GM18499 (cell line): ENCODE measurements at regions not wholly inside any gene's neighbourhood (a gene's known extent, or its start where the extent isn't known, plus 50 kb on each side); places are given as distances from the start of the nearest gene placed in this dataset.
"Not testable (repeated sequence)": the region's sequence is repeated elsewhere in the genome, so short reads cannot be mapped to it uniquely, and the experiment has no call there.

Source experiments
- ATAC-seq: cut with Tn5 transposase; IDR thresholded peaks from one replicate; pipeline ENCODE4 v1.9.1; 2021; ENCODE audit warnings: moderate number of reproducible peaks; ENCODE audit not compliant: insufficient read depth, unreplicated experiment

DNA sequence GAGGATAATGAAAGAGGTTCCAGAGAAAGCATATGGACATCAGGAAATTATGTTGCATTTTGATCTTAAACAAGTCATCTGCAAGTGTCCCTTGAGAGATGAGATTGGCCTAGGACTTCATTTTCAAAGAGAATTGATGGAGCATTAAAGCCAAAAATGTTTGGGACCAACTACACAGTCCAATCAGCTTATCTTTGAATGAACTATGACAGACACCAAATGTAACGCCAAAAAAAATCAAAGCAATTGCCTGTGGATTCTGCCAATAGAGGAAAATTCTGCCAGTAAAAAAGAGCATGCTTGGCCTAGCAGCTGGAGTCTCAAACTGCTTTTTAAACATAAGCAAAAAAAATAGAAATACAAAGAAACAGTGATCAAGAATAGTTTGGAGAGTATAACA is 594.5 kb upstream of the CHAC2 start:
- ATAC-seq = no peak

DNA sequence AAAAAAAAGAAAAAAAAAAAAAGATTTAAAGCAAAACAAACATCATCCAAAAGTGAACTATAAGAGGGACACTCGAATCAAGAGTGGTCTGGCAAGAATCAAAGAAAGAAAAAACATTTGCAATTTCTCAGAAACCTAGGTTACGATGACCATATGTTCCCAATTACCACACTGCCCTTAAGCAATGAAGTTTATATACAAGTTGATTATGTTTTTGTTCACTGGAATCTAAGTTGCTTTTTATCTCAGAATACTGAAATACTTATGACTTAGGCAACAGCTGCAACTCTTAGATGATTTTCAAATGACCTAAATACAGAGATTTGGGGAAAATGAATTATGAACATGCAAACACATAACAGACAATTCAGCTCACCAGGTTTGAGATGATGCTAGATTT is 597.1 kb upstream of the CHAC2 start:
- no peak for ATAC-seq

DNA sequence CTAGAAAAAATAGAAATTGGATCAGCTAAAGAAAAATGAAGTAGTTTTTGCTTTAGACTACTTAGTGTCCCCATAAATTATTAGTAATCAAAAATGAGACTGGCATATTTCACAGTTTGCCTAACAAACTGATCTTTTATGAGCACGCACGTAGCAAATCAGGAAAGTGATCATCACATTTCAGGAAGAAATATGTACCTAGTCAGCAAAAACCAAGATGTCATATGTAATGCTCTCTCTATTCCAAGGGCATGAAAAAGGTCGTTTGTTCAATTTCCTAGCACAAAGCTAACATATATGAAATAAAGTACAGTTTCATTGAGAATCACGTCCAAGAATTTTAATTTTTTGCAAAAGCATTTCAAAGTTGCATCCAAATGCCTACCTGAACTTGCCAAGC is 600.4 kb upstream of the CHAC2 start:
- no peak for ATAC-seq

DNA sequence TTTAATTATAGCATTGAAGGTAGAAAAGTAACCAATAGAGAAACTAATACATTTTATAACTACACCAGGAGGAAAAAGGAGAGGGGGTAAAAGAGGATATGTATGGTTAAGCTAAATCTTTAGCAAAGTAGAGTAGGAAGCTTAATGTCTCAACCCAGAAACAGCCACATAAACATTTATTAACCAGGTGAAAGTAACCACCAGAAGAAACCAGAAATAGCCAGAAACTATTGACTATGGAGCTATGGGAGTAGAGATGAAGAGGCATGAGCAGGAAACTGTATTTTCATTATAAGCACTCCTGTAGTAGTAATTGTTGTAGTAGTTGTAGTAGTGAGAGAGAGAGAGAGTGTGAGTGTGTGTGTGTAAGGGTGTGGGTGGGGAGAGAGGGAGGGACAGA is 617.5 kb upstream of the CHAC2 start:
- no peak for ATAC-seq

DNA sequence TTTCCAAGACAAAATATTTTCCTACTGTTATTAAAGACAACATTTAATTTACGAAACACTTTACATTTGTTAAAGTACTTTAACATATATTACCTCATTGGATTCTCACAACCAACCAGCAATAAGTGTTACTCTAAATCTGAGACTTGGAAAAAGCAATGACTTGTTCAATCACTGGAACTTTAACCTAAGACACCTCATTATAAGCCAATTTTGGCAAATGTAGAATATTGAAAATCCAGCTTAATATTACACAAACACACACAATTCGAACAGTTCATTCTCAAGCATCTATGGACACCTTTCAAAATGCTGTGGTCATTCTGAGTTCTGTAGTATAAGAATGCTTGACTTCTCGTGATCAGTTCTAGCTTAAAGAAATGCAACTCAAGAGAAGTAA is 619.4 kb upstream of the CHAC2 start:
- no peak for ATAC-seq

DNA sequence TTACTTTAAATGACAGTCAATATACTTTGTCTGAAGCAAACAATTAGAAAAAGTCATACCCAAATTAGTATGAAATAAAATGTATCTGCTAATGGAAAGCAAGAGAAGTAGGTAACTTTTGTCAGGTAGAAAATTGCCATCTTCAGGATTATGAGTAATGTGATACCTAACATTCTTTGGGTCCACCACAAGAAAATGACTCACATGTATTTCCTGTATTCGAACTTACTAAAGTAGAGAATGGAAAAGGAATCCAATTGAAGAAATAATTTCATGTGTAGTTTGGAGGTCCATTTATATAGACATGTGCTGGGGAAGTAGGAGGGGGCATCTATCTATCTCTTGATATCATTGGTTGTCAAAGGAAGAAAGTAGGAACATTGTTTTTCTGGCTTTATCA is 636.2 kb upstream of the CHAC2 start:
- ATAC-seq = no peak

DNA sequence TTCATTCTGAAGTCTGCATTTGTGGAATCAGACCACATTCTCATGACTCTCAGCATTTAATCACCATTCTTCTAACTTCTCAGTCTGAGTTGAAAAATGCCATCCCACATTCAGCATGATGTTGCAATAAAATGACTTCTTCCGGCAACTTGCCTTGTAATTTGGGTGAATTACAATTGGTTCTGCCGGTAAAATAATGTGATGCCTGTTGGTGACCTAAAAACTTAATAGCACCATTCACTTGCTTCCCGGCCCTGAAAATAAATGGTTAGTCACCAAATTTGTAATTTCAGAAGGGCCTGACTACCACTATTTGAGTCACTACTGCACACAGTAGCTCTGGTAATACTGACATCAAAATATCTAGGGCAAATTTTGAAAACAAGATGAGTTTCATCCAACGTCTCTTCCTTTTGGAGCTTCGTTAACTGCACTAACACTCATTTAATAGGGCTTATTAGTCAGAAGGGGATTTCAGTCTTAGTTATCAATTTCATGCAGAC is 637.1 kb upstream of the CHAC2 start:
- no peak for ATAC-seq

DNA sequence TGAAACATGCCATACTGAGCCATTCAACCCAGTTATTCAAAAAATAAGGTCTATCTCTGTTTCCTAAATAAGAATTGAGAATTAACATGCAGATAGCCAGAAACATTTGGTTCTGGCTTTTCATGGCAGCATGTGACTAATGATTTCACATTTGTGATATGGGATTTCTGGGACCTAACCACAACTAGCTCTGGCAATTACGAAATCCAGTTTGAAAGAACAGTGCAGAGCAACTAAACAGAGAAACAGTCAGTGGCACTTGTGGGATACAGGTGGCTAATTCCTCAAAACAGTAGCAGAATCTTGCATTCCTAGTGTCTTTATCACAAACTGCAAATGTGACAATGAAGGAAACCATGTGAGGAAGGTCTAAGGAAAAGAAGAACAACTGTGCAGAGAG is 637.8 kb upstream of the CHAC2 start:
- ATAC-seq = no peak

DNA sequence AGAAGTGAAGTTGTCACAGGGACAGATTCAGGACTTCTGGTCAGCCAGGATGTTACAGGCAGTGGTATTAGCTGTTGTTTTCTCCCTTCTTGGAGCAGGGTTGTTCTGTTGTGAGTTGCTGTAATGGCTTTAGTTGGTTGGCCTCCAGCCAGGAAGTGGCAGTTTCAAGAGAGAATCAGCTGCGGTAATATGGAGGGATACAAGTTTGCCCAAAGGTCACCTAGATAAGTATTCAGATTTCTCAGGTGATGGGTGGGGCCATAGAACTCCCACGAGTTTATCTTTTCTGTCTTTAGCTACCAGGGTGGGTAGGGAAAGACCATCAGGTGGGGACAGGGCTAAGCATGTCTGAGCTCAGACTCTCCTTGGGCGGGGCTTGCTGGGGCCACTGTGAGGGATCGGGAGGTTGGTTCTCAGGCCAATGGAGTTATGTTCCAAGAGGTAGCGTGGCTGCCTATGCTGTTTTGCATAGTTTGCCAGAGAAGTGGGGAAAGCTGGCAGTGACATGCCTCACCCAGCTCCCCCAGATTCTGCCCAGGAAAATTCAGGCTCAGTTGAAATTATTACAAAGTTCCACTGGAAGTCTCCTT is 640.4 kb upstream of the CHAC2 start:
- no peak for ATAC-seq

DNA sequence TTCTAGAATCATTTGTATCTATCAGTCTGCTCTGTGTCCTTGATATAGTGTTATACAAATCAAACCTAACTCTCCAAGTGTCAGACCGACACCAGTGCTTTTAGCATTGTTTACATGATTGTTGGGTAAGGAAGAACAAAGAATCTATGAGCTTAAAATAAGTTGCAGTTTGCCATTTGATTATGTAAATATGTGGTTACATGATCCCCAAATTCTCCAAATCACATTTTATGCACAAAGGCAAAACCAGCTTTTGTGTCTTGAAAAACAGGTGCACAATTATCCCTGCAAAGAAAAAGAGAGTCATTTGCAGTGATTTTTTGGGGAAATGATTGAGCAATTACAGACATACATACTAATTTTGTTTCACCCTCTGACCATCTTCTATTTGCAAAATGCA is 652.6 kb upstream of the CHAC2 start:
- no peak for ATAC-seq

DNA sequence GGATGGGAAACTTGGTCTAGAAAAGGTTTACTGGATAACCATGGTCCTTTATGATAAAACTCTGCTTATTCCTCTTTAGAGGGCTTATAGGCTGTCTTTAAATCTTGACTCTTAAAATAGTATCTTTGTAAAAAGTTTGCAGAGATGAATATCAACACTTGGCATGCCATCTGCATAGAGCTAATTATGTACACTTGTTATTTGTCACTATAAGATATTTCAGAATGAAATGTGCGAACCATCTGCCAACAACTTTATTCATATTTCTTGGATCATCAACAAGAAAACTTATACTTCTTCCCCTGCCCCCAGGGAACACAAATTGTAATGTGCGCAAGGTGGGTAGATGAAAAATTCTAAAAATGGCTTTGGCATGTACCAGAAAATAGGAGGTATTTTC is 653.0 kb upstream of the CHAC2 start:
- no peak for ATAC-seq

DNA sequence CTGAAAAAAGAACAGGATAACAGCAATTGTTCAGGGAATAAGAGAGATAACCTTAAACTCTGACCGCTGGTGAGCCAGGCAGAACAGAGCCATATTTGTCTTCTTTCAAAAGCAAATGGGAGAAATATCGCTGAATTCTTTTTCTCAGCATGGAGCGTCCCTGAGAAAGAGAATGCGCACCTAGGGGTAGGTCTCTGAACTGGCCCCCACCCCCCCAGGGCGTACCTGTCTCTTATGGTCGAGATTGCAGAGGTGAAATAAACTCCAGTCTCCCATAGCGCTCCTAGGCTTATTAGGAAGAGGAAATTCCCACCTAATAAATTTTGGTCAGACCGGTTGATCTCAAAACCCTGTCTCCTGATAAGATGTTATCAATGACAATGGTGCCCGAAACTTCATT is 655.2 kb upstream of the CHAC2 start:
- not testable (repeated sequence) for ATAC-seq

DNA sequence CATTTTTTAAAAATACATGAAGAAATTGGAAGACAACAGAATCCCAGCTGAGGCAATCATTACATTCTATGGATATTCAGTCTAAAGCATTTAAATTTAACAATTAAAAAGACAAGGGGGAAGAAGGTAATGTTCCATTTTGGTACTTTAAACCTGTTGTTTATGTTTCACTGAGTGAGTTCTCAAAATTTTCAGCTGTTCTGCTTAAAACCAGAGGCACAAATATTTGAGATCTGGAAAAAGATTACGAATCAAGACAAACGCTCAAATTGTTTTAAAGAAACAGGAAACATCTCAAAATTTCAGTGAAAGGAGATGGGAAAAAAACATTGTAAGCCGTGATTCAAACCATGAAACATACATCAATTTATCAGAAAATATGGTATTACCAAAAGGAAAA is 656.2 kb upstream of the CHAC2 start:
- no peak for ATAC-seq

DNA sequence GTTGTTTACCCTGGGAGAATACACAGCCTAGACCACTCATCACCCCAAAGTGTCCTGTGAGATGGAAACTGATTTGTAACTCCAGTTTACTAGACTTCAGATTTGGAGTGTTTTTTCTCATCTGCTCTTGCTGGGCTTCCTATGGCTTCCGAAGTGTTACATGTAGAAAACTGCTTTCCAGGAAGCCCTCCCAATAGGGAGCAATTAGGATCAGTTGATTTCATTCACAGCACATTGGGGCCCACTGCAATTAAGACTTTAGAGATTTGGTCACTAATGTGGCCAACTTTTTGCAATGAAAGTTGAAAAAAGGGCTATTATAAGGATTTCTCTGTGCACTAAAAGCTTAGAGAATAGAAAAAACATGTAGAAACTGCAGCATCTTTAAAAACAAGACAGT is 656.6 kb upstream of the CHAC2 start:
- ATAC-seq = no peak

DNA sequence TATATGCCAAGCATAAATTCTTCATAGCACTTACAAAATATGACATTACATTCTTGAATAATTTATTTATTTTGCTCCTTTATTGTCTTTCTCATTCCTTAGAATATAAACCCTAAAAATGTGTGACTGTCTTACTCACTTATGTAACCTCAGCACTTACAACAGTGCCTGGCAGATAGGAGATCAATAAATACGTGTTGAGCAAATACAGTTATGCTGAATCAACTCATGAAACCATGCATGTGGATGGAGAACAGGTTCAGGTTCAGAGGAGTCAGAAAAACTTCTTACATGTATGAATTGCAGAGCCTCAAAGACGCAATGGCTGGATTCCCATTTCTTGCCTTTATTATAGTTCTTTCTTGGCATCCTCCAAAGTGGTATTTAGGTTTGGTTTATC is 659.4 kb upstream of the CHAC2 start:
- no peak for ATAC-seq

DNA sequence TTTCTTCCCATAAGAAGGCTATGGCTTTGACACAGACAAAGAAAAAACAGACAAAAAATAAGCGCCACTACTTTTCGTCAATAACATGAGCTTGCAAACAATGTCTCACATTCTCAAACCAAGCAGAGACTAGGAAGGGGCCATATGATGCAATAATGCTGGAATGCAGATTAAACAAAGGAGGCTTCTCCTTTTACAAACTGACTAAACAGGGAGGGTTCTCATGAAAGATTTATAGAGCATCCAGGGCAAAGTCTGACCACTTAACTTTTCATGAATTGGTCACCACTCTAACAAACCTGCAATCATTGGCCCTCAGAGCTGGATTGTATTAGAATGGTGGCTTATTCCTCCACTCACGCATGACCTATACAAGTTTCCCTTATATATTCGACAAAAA is 663.3 kb upstream of the CHAC2 start:
- no peak for ATAC-seq

DNA sequence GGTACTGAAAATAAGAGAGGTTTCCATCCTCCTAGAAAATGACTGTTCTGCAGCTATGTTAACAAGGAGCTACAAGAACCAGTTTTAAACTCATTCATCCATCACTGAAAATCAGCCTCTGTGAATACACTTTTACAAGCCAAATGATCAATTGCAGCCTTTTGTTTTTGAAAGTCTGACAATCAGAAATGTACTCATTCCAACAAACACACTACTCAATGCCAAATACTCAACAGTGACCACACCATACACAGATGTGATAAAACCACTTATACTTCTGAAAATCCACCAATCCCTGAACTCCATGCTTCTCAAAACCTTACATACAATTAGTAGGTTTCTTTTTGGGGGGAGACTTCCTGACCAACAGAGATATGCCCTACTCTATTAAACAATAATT is 663.9 kb upstream of the CHAC2 start:
- ATAC-seq = no peak

DNA sequence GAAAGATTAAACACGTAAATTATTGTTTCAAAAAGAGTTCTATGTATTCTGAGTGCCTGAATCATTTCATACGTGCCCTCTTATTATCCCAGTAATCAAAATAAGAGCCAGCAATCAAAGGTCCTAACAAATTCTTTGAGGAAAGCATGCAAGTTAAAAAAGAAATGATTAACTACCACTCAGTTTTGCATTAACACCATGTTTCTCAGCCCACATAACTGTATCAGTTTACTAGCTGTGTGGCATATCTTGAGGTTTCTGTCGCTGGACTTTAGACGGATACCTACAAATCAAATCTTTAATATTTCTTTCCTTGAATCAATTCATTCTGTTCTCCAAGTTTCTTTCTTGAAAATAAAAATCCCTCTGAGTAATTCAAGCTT is 668.9 kb upstream of the CHAC2 start:
- no peak for ATAC-seq

DNA sequence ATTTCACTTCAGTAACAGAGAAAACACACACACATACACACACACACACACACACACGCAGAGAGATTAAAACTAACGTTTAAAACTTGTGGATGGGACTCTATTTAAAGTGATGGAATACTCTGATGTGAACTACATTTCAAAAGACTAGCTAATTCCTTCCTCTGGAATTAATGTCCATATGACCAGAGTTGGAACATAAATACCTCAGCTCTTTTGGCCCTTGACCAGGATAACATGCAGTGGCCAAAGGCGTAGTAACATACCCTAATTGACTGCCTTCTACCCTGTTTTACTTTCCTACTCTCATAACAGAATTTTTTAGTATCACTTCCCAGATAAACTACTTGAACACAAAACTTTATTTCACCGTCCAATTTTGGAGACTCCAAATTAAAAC is 671.3 kb upstream of the CHAC2 start:
- ATAC-seq = no peak

DNA sequence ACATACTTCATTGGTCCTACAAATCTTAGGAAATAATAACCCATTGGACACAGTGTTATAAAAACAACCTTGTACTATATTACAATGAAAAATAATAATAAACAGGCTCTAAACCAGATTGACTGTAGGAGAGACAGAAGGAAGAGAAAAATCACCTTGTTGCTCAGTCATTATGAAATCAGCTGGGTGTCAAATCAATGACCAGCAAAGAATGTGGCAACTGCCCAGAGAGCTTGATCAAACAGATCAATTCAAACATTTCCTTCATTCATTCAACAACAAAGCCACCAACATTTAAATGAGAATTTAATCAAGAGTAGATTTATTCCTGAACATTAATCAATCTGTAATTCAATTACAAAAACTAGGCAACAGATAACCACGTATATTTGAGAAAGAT is 671.9 kb upstream of the CHAC2 start:
- no peak for ATAC-seq

DNA sequence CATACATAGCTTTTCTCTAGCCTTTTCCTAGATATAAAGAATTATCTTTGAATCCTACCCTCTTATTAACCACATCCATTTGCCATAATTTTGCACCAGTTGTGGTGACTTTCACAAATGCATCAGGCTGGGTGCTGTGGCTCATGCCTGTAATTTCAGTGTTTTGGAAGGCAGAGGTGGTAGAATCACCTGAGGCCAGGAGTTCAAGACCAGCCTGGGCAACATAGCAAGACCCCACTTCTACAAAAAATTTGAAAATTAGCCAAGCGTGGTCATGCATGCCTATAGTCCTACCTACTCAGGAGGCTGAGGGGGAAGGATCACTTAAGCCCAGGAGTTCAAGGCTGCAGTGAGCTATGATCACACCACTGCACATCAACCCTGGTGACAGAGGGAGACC is 672.4 kb upstream of the CHAC2 start:
- no peak for ATAC-seq

DNA sequence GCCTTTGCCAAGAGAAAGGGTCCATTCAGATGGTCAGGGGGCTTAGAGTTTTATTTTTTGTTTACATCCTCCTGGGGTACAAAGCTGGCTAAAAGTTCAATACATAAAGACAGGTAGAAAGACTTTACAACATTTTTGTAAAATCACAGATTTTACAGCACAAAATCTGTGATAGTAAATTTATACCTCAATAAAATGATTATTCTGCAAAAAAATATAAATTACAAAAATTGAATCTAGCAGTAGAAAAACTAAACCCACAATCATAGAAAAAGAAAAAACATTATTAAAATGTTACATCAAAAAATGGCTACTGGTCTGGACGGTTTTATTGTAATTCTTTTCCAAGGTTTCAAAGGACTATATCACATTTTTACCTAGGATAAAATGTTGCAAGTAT is 674.2 kb upstream of the CHAC2 start:
- ATAC-seq = no peak

DNA sequence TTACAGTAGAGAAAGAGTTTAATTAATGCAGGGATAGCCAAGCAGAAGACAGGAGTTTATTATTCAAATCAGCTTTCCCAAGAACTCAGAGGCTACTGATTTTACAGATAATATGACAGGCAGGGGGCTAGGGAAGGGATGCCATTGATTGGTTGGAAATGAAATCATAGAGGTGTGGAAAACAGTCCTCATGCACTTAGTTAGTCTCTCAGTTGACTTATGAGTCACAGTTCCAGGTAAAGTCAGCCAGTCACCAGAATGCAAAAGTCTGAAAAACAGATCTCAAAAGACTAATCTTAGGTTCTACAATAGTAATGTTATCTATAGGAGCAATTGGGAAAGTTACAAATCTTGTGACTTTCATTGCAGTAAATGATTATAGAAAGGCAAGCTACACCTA is 676.4 kb upstream of the CHAC2 start:
- ATAC-seq = no peak
